Transverse colon (tissue), 4 donors: ENCODE measurements at regions not wholly inside any gene's neighbourhood (a gene's known extent, or its start where the extent isn't known, plus 50 kb on each side); places are given as distances from the start of the nearest gene placed in this dataset.

ENCODE experiments used
- DNase-seq: peaks from one replicate; pipeline ENCODE4 v3.0.0-alpha.2; 2019
- H3K27ac ChIP-seq, 4 donors: fragments of 200-600 bp; sonication (generic); 2 replicates each; pipeline ENCODE4 v1.5.1; 2016 to 2018; ENCODE audit warnings: inconsistent platforms in 4 of 4
- H3K27me3 ChIP-seq: fragments of 200-600 bp; sonication (generic); 2 replicates; pipeline ENCODE4 v1.5.1; 2017; ENCODE audit warnings: inconsistent platforms
- H3K36me3 ChIP-seq, 4 donors: fragments of 200-600 bp; sonication (generic); 2 replicates each; pipeline ENCODE4 v1.5.1; 2017 to 2019; ENCODE audit warnings: inconsistent platforms in 4 of 4
- H3K4me1 ChIP-seq, 4 donors: fragments of 200-600 bp; sonication (generic); 2 replicates each; pipeline ENCODE4 v1.5.1; 2017 to 2020; ENCODE audit warnings: inconsistent platforms in 4 of 4
- H3K4me3 ChIP-seq, 4 donors: fragments of 200-600 bp; sonication (generic); 1 replicate in 1 of 4; 2 replicates in 3 of 4; pipeline versions ENCODE4 v1.5.1 to v1.6.1; 2017 to 2019; ENCODE audit warnings: inconsistent platforms in 4 of 4
- H3K9me3 ChIP-seq, 2 donors: fragments of 200-600 bp; sonication (generic); 2 replicates each; pipeline ENCODE4 v1.5.1; 2017 to 2019; ENCODE audit warnings: inconsistent platforms in 2 of 2
- CTCF ChIP-seq, 5 experiments: fragments of 200-600 bp in 3 of 5; fragments of 450-650 bp in 2 of 5; sonication (generic) in 3 of 5; IDR thresholded peaks; 1 replicate in 2 of 5; 2 replicates in 3 of 5; pipeline ENCODE4 v1.5.1; 2016 to 2017; ENCODE audit warnings: antibody characterized with exemption in 5 of 5, inconsistent platforms in 3 of 5, mild to moderate bottlenecking in 2 of 5, moderate library complexity in 1 of 5
- EP300 ChIP-seq: sonication (generic); formaldehyde crosslinking; IDR thresholded peaks from one replicate; pipeline ENCODE4 v1.6.1; 2017; ENCODE audit warnings: antibody characterized with exemption, low read depth
- POLR2A ChIP-seq: fragments of 450-650 bp; IDR thresholded peaks from one replicate; pipeline ENCODE4 v1.6.1; 2016; ENCODE audit warnings: antibody characterized with exemption, mild to moderate bottlenecking, moderate library complexity
- POLR2AphosphoS5 ChIP-seq, 3 donors: sonication (generic); formaldehyde crosslinking; IDR thresholded peaks; one replicate each; pipeline ENCODE4 v1.6.1; 2016; ENCODE audit warnings: antibody characterized with exemption in 3 of 3
- WGBS, 2 donors: methylation state at CpG; one replicate each; pipeline ENCODE4 v1.1.5; 2018; ENCODE audit warnings: low coverage in 1 of 2; 5-methylcytosine and 5-hydroxymethylcytosine counted together
- in situ Hi-C, 4 donors: fragments of 200-750 bp; cut with MboI; loops; one replicate each; pipeline versions ENCODE4 v1.15.0 to v1.15.1; 2017; ENCODE audit warnings: low sequenced_read_pairs in 3 of 4, low pct_ligation_motif_present in 1 of 4, low pct_unique_long_range_greater_than_20kb in 1 of 4
- intact Hi-C: fragments of 100-400 bp; cut with DNase I; formaldehyde crosslinking; loops from one replicate; pipeline ENCODE4 v1.15.1; 2023; ENCODE audit warnings: low total_unique reads

DNA sequence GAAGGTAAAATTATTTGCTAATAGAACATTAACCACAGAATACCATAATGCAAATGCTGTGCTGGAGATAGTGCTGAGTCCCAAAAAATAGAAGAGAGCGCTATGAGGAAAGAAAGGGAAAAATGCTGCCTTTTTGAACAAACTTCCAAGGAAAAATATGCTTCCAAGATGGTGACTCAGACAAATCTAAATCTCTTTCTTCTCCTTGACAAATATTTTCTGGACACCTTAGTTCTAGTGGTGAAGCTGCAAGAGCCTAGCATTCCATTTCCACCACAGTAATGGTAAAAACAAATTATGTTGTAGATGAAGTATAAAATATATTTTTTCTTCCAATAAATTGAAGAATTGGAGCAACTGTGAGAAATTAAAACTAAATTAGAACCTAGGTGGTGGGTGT is 155.6 kb upstream of the TBX18 start:
- in situ Hi-C loops (no loop called here), intact Hi-C loops (no loop called here)
- Histone ChIP-seq H3K4me3 (no peak overlapping the region), H3K4me1 (no peaks in the 10 kb centered on the region), H3K9me3 (no peaks in the 10 kb centered on the region), H3K27me3 (no peaks in the 10 kb centered on the region), H3K36me3 (no peaks in the 10 kb centered on the region), H3K27ac (no peak overlapping the region)
- TF ChIP-seq EP300 (no peak), POLR2A (no peak), CTCF (IDR thresholded peaks at IDR 0.05) (no peak)
- 92 to 93% methylated on average over 1 of the region's 1 CpG for WGBS, 2 donors
- no peak for DNase-seq

- in situ Hi-C loops, result no loop called here
- H3K9me3 ChIP-seq, result no peaks in the 10 kb centered on the region
- intact Hi-C loops, result no loop called here
- H3K27ac ChIP-seq, result no peak overlapping the region
- TF ChIP-seq EP300 (no peak), CTCF (IDR thresholded peaks at IDR 0.05) (no peak), POLR2A (no peak), POLR2AphosphoS5 (IDR thresholded peaks at IDR 0.05) (no peak)
- 36 to 49% methylated on average over 3 of the region's 3 CpGs for WGBS, 2 donors
- no peaks in the 10 kb centered on the region for H3K4me1 ChIP-seq
- no peak overlapping the region for H3K4me3 ChIP-seq
- DNase-seq, result no peak
- no peaks in the 10 kb centered on the region for H3K27me3 ChIP-seq
- no peaks in the 10 kb centered on the region for H3K36me3 ChIP-seq
Measured at GRCh38 chr6:84916704-84917103, 152.3 kb upstream of the TBX18 start.

DNA sequence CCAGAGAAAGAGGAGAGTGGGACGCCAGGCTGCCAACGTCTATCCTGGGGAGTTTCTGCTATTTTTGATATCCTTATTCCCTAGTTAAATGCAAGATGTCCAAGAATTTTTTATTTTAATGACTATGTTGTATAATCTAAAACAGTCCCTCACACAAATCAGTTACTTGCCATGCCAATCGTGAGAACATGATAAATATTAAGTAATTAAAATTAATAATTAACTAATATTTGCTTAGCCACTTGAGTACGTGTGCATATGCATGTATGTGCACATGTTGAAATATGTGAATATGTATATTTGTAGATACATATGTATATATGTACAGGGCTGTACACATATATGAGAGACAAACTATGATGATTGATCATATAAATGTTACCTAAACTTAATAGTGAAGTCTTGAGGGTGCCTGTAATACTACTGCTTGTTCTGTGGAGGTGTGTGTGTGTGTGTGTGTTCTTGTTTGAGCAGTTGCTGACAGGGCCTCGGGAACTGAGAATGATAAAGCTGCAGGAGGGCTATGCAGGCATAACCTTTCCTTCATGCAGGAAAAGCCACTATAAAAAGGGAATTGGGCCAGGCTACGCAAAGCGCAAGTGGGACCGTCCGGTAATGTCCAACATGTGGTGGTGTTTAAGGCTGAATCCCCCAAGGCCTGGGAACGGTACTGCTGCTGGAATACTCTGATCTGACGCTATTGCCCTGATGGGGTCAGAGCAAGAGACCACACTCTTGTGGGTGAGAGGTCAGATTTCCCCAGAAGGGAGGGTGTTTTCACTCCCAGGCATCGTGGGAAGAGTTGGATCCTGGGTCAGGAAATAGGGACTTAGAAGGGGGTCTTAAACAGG is 148.3 kb upstream of the TBX18 start:
- Histone ChIP-seq H3K4me1 (no peaks in the 10 kb centered on the region), H3K27me3 (no peaks in the 10 kb centered on the region), H3K36me3 (no peaks in the 10 kb centered on the region), H3K9me3 (no peaks in the 10 kb centered on the region), H3K4me3 (no peak overlapping the region), H3K27ac (no peak overlapping the region)
- intact Hi-C loops (no loop called here), in situ Hi-C loops (no loop called here)
- no peak for DNase-seq
- 45 to 65% methylated on average over 7 to 12 of the region's 12 CpGs for WGBS, 2 donors
- no peak for TF ChIP-seq CTCF (IDR thresholded peaks at IDR 0.05)
- no peak for TF ChIP-seq EP300
- no peak for TF ChIP-seq POLR2A
- no peak for TF ChIP-seq POLR2AphosphoS5 (IDR thresholded peaks at IDR 0.05)

DNA sequence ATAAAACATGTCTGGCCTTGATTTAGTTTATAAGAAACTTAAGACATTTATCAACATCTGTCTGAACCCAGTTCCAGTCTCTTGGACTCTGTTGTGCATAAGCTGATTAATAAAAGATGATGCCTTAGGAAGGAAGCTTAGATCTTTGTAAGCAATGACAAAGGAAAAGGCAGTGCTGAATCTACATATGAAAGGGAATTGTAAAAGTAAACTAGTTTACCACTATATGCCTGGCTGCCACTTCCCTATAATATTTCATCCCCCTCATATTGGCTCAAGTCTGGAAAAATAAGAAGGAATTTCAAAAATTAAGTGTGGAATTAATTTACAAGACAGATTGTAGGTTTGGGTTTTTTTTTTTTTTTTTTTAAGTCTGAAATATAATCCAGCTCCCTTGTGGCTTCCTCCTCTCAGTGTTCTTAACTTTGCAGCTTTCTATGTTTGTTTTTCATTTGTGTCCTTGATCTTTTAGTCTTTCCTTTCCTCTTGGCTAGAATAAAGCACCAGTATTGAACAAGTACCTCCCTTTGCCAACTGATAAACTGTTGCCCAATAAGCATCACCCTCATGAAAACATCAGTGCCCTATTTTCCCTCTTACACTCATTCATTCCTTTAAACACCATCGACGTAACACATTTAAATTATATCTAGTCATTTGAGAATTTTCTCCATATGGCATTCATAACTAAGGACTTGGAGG is 146.7 kb upstream of the TBX18 start:
- Histone ChIP-seq H3K4me1 (no peaks in the 10 kb centered on the region), H3K27me3 (no peaks in the 10 kb centered on the region), H3K36me3 (no peaks in the 10 kb centered on the region), H3K4me3 (no peak overlapping the region), H3K9me3 (no peaks in the 10 kb centered on the region), H3K27ac (no peak overlapping the region)
- intact Hi-C loops, result no loop called here
- no peak for TF ChIP-seq CTCF (IDR thresholded peaks at IDR 0.05)
- no peak for TF ChIP-seq EP300
- TF ChIP-seq POLR2AphosphoS5 (IDR thresholded peaks at IDR 0.05), result no peak
- no peak for TF ChIP-seq POLR2A
- no peak for DNase-seq
- 94% methylated on average over 2 of the region's 2 CpGs; no CpG with 5 or more reads in 1 of the 2 donors for WGBS, 2 donors
- in situ Hi-C loops, result no loop called here
